Occipital lobe (tissue), 2 donors: ENCODE measurements at regions not wholly inside any gene's neighbourhood (a gene's known extent, or its start where the extent isn't known, plus 50 kb on each side); places are given as distances from the start of the nearest gene placed in this dataset. TPM values are rescaled to one million over a fixed set of nuclear protein-coding genes. Genes with fewer than 3 reads are reported as not detected.

Experiments used
- DNase-seq: peaks from one replicate; lab custom pipeline; 2025; lab: John Stamatoyannopoulos, UW
- small RNA-seq: library from RNA; depleted of rRNA; stranded (forward); fragments of <200 nt; gene quantifications from one replicate; pipeline ENCODE3, GENCODE V24; 2014

GRCh38 chr12:64998371-64999147 is 122.5 kb downstream of the WIF1 start:
- no peak for DNase-seq

DNA sequence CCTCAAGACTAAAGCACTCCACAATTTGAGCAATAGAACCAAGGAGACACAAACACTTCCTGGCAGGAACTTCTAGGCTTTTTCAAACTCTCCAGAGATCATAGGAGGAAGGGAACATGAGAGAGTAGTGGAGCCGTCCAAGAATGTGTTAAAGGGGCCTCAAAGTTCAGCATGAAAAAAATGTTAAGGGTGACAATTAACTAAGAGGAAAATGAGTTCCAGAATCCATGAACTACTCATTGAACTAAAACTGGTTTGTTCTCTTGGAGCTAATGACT is 122.0 kb downstream of the WIF1 start:
- DNase-seq: no peak

Small RNAs in the stretch of these regions (small RNA-seq; reads per million reads assigned to genes)
- not detected for gene RNU6ATAC42P
